GM12878 (cell line): ENCODE measurements at regions not wholly inside any gene's neighbourhood (a gene's known extent, or its start where the extent isn't known, plus 50 kb on each side); places are given as distances from the start of the nearest gene placed in this dataset.

Experiments
- ATAC-seq: fragments of 200-7000 bp; cut with Tn5 transposase; 3 replicates; pipeline ENCODE4 v1.9.1; 2020; ENCODE audit warnings: mild to moderate bottlenecking, moderate library complexity
- BruUV-seq: library from RNA; stranded (reverse); fragments of 400-500 nt; replicated peaks from 2 replicates; lab custom pipeline; 2021; lab: Mats Ljungman, UMichigan
- CTCF ChIA-PET: fragments of 300-600 bp; sonication (Branson Sonifier 250); formaldehyde crosslinking; extraction: SDS; loops from one replicate; lab custom pipeline; 2021; ENCODE audit warnings: inconsistent platforms; lab: Yijun Ruan, JAX
- POLR2A ChIA-PET: fragments of 350-600 bp; formaldehyde crosslinking; extraction: SDS; loops from one replicate; lab custom pipeline; 2021; ENCODE audit warnings: inconsistent platforms; lab: Charles Lee
- RAD21 ChIA-PET: fragments of 300-600 bp; sonication (Branson Sonifier 250); formaldehyde crosslinking; loops from one replicate; lab custom pipeline; 2023; ENCODE audit warnings: antibody characterized with exemption; ENCODE audit not compliant: unreplicated experiment; lab: Charles Lee
- SMC1A ChIA-PET: fragments of 300-600 bp; sonication (Branson Sonifier 250); formaldehyde crosslinking; loops from one replicate; lab custom pipeline; 2023; ENCODE audit not compliant: unreplicated experiment, uncharacterized antibody; lab: Charles Lee
- DNase-seq: peaks from one replicate; pipeline ENCODE4 v3.0.0-alpha.2; 2011; ENCODE audit warnings: low read depth, low spot score
- FAIRE-seq: peaks from 3 replicates; lab custom pipeline; 2011; peaks lifted over from hg19 to GRCh38; lab: Jason Lieb, UNC
- H2AFZ ChIP-seq: 2 replicates; pipeline ENCODE4 v1.6.0; 2011; ENCODE audit warnings: low read depth, low read length, control low read depth; ENCODE audit not compliant: control insufficient read depth
- H3K27ac ChIP-seq: 2 replicates; pipeline ENCODE4 v1.5.1; 2011; ENCODE audit warnings: control low read depth; ENCODE audit not compliant: control insufficient read depth, insufficient read depth
- H3K27me3 ChIP-seq, 2 experiments: replicated peaks in 1 of 2; 2 replicates each; pipeline versions ENCODE4 v1.6.0 to v1.6.1; 2011; ENCODE audit warnings: low read length in 1 of 2; ENCODE audit not compliant: control insufficient read depth in 2 of 2, insufficient read depth in 2 of 2
- H3K36me3 ChIP-seq, 2 experiments: 2 replicates each; pipeline ENCODE4 v1.5.1; 2011; ENCODE audit warnings: low read length in 1 of 2; ENCODE audit not compliant: control insufficient read depth in 2 of 2, insufficient read depth in 2 of 2
- H3K4me1 ChIP-seq: 2 replicates; pipeline ENCODE4 v1.6.1; 2011; ENCODE audit warnings: mild to moderate bottlenecking, low read length, moderate library complexity, mixed read lengths; ENCODE audit not compliant: control insufficient read depth, insufficient read depth
- H3K4me2 ChIP-seq: 2 replicates; pipeline ENCODE4 v1.6.0; 2011; ENCODE audit warnings: control low read depth; ENCODE audit not compliant: control insufficient read depth, insufficient read depth
- H3K4me3 ChIP-seq: fragments of 200-600 bp; sonication (generic); 2 replicates; pipeline ENCODE4 v1.5.1; 2016
- H3K79me2 ChIP-seq: 2 replicates; pipeline ENCODE4 v1.6.0; 2011; ENCODE audit warnings: low read length; ENCODE audit not compliant: control insufficient read depth, insufficient read depth
- H3K9ac ChIP-seq: 2 replicates; pipeline ENCODE4 v1.8.0; 2011; ENCODE audit warnings: low read length, control low read depth, mixed read lengths; ENCODE audit not compliant: control insufficient read depth, insufficient read depth
- H3K9me3 ChIP-seq: replicated peaks from 3 replicates; pipeline ENCODE4 v1.5.1; 2011; ENCODE audit warnings: mild to moderate bottlenecking, low read length; ENCODE audit not compliant: control insufficient read depth, insufficient read depth
- H4K20me1 ChIP-seq: 2 replicates; pipeline ENCODE4 v1.6.0; 2011; ENCODE audit not compliant: control insufficient read depth, insufficient read depth
- CBFB ChIP-seq: IDR thresholded peaks from 2 replicates; pipeline ENCODE4 v1.6.1; 2016; ENCODE audit warnings: antibody characterized with exemption, low read depth
- MAX ChIP-seq: IDR thresholded peaks from 2 replicates; pipeline ENCODE4 v1.6.1; 2012; ENCODE audit warnings: low read depth, low read length, improper control_type of control experiment
- SKIL ChIP-seq: fragments of 450-650 bp; IDR thresholded peaks from 2 replicates; pipeline ENCODE4 v1.6.1; 2017; ENCODE audit warnings: mild to moderate bottlenecking, low read depth, inconsistent platforms; ENCODE audit not compliant: poor library complexity, severe bottlenecking
- WGBS: methylation state at CpG from one replicate; pipeline ENCODE4 v1.1.6; 2016; ENCODE audit warnings: low lambda C conversion rate; ENCODE audit not compliant: insufficient replicate concordance, insufficient coverage; ENCODE audit errors: missing lambda C conversion rate; 5-methylcytosine and 5-hydroxymethylcytosine counted together
- in situ Hi-C: fragments of 300-500 bp; cut with MboI; formaldehyde crosslinking; loops from 9 replicates; pipeline ENCODE4 v1.14.3; 2018; ENCODE audit warnings: mixed read lengths
- intact Hi-C: fragments of 100-400 bp; cut with micrococcal nuclease; formaldehyde crosslinking; loops from one replicate; pipeline ENCODE4 v1.14.2; 2022; ENCODE audit not compliant: unreplicated experiment

- H3K27me3 ChIP-seq: no peaks in the 10 kb centered on the region
- ChIA-PET CTCF (no interaction called here), POLR2A (no interaction called here), RAD21 (no interaction called here), SMC1A (interaction anchor here (0.7 to 1.4 kb wide), 3 partner anchors 10 to 1260 kb away, joined by 3 read pairs; no protein-coding TSS in a partner anchor)
- no TSS peak for BruUV-seq
- in situ Hi-C loops (no loop called here), intact Hi-C loops (no loop called here)
- no peaks in the 10 kb centered on the region for H3K9me3 ChIP-seq
- H2AFZ ChIP-seq: no peak overlapping the region
- TF ChIP-seq CBFB (no peak), SKIL (no peak), MAX (no peak)
- no peak for DNase-seq
- no peak overlapping the region for H3K27ac ChIP-seq
- H4K20me1 ChIP-seq: no peaks in the 10 kb centered on the region
- no peak overlapping the region for H3K4me2 ChIP-seq
- no peak for FAIRE-seq
- H3K79me2 ChIP-seq: no peaks in the 10 kb centered on the region
- no peaks in the 10 kb centered on the region for H3K4me1 ChIP-seq
- H3K4me3 ChIP-seq: no peak overlapping the region
- no peaks in the 10 kb centered on the region for H3K36me3 ChIP-seq
- WGBS: 0% methylated on average over 1 of the region's 1 CpG
- H3K9ac ChIP-seq: no peak overlapping the region
- no peak for ATAC-seq
Measured at GRCh38 chr6:76124018-76124417, 51.6 kb upstream of the IMPG1 start.
